A673 (cell line): ENCODE measurements at regions not wholly inside any gene's neighbourhood (a gene's known extent, or its start where the extent isn't known, plus 50 kb on each side); places are given as distances from the start of the nearest gene placed in this dataset.
A peak's percentile ranks its signal among the peaks of the same experiment; 100 is the strongest.

Experiments used
- BruUV-seq: library from RNA; stranded (reverse); fragments of 400-500 nt; replicated peaks from 2 replicates; lab custom pipeline; 2021; lab: Mats Ljungman, UMichigan
- CTCF ChIA-PET: fragments of 300-600 bp; sonication (Branson Sonifier 250); formaldehyde crosslinking; loops from one replicate; lab custom pipeline; 2022; ENCODE audit warnings: antibody characterized with exemption; lab: Charles Lee
- POLR2A ChIA-PET: fragments of 300-600 bp; sonication (Branson Sonifier 250); formaldehyde crosslinking; loops from one replicate; lab custom pipeline; 2022; ENCODE audit warnings: antibody characterized with exemption; ENCODE audit not compliant: low non-redundant PET; lab: Charles Lee
- DNase-seq: peaks from one replicate; pipeline ENCODE4 v3.0.0-alpha.2; 2015; ENCODE audit warnings: low spot score
- H3K27ac ChIP-seq: fragments of 200-600 bp; sonication (generic); 2 replicates; pipeline ENCODE4 v1.5.1; 2016; ENCODE audit warnings: mixed run types, low read depth, mild to moderate bottlenecking, mixed read lengths, antibody characterized with exemption, low read length; ENCODE audit not compliant: poor library complexity, severe bottlenecking
- H3K27me3 ChIP-seq: fragments of 200-600 bp; sonication (generic); replicated peaks from 2 replicates; pipeline ENCODE4 v1.6.1; 2017; ENCODE audit warnings: mixed run types, low read depth, mild to moderate bottlenecking, mixed read lengths, antibody characterized with exemption, low read length; ENCODE audit not compliant: insufficient read depth, poor library complexity
- H3K36me3 ChIP-seq: fragments of 200-600 bp; sonication (generic); 2 replicates; pipeline ENCODE4 v1.6.1; 2016; ENCODE audit warnings: mixed run types, mild to moderate bottlenecking, mixed read lengths, antibody characterized with exemption, low read length; ENCODE audit not compliant: insufficient read depth, poor library complexity, severe bottlenecking
- H3K4me1 ChIP-seq: fragments of 200-600 bp; sonication (generic); 2 replicates; pipeline ENCODE4 v1.6.1; 2017; ENCODE audit warnings: mixed run types, mild to moderate bottlenecking, mixed read lengths, antibody characterized with exemption, low read length; ENCODE audit not compliant: insufficient read depth, poor library complexity, severe bottlenecking
- H3K4me3 ChIP-seq: fragments of 200-600 bp; sonication (generic); 2 replicates; pipeline ENCODE4 v1.5.1; 2016; ENCODE audit warnings: low read depth, mixed run types, mild to moderate bottlenecking, mixed read lengths, low read length; ENCODE audit not compliant: poor library complexity, severe bottlenecking
- H3K9me3 ChIP-seq: fragments of 200-600 bp; sonication (generic); 2 replicates; pipeline ENCODE4 v1.6.1; 2016; ENCODE audit warnings: mixed run types, low read depth, mild to moderate bottlenecking, mixed read lengths, antibody characterized with exemption, low read length; ENCODE audit not compliant: poor library complexity, severe bottlenecking
- CTCF ChIP-seq: fragments of 300-800, 200-600 bp; sonication (generic); conservative IDR thresholded peaks from 2 replicates; pipeline ENCODE4 v1.5.1; 2017; ENCODE audit warnings: low read depth, mild to moderate bottlenecking, antibody characterized with exemption, low read length, moderate library complexity, mixed read lengths
- EZH2 ChIP-seq: fragments of 200-600 bp; sonication (generic); IDR thresholded peaks from 2 replicates; pipeline ENCODE4 v1.6.1; 2017; ENCODE audit warnings: borderline replicate concordance, low read depth, mild to moderate bottlenecking, mixed read lengths, antibody characterized with exemption, low read length; ENCODE audit not compliant: poor library complexity, severe bottlenecking
- intact Hi-C: fragments of 100-400 bp; cut with micrococcal nuclease; formaldehyde crosslinking; loops from one replicate; pipeline ENCODE4 v1.10.0; 2022; ENCODE audit not compliant: unreplicated experiment

- Histone ChIP-seq H3K4me1 (no peaks in the 10 kb centered on the region), H3K4me3 (no peak overlapping the region), H3K9me3 (no peaks in the 10 kb centered on the region), H3K27ac (no peak overlapping the region), H3K27me3 (peaks cover 9% of the 10 kb centered on the region), H3K36me3 (no peaks in the 10 kb centered on the region)
- no peak for DNase-seq
- no peak for TF ChIP-seq EZH2
- no peak for TF ChIP-seq CTCF
- no TSS peak for BruUV-seq
- CTCF ChIA-PET = no interaction called here
- intact Hi-C loops = no loop called here
- POLR2A ChIA-PET = no interaction called here
Observed at GRCh38 chr17:73777131-73777449, 132.8 kb upstream of the SDK2 start.

GRCh38 chr17:73782231-73782630, 138.0 kb upstream of the SDK2 start:
- POLR2A ChIA-PET = interaction anchor here (0.5 kb wide), 1 partner anchor 994 kb away, joined by 3 read pairs; the partner anchor contains the start of gene NAT9
- H3K9me3 ChIP-seq = no peaks in the 10 kb centered on the region
- BruUV-seq = no TSS peak
- H3K36me3 ChIP-seq = no peaks in the 10 kb centered on the region
- CTCF ChIA-PET = no interaction called here
- no peak overlapping the region for H3K27ac ChIP-seq
- intact Hi-C loops = no loop called here
- no peak overlapping the region for H3K4me3 ChIP-seq
- no peak for TF ChIP-seq EZH2
- no peak for TF ChIP-seq CTCF
- peaks cover 47% of the 10 kb centered on the region for H3K27me3 ChIP-seq
- H3K4me1 ChIP-seq = no peaks in the 10 kb centered on the region
- no peak for DNase-seq

- Histone ChIP-seq H3K27me3 (peaks cover 51% of the 10 kb centered on the region), H3K36me3 (no peaks in the 10 kb centered on the region), H3K4me1 (no peaks in the 10 kb centered on the region), H3K4me3 (no peak overlapping the region), H3K9me3 (no peaks in the 10 kb centered on the region), H3K27ac (no peak overlapping the region)
- DNase-seq = no peak
- POLR2A ChIA-PET = no interaction called here
- CTCF ChIA-PET = no interaction called here
- no TSS peak for BruUV-seq
- TF ChIP-seq EZH2 (no peak), CTCF (0 out of 2 replicates have a peak, but pooled peaks have one; percentile 21)
- intact Hi-C loops = no loop called here
Observed at GRCh38 chr17:73782641-73783381, 138.6 kb upstream of the SDK2 start.
